DMS114 treated with DMSO at 0.1 percent for 48 hours (cell line): ENCODE measurements at regions not wholly inside any gene's neighbourhood (a gene's known extent, or its start where the extent isn't known, plus 50 kb on each side); places are given as distances from the start of the nearest gene placed in this dataset.
"Not testable (repeated sequence)": the region's sequence is repeated elsewhere in the genome, so short reads cannot be mapped to it uniquely, and the experiment has no call there.

Experiments
- DNase-seq: peaks from one replicate; lab custom pipeline; 2025; ENCODE audit not compliant: unreplicated experiment; lab: John Stamatoyannopoulos, UW

DNA sequence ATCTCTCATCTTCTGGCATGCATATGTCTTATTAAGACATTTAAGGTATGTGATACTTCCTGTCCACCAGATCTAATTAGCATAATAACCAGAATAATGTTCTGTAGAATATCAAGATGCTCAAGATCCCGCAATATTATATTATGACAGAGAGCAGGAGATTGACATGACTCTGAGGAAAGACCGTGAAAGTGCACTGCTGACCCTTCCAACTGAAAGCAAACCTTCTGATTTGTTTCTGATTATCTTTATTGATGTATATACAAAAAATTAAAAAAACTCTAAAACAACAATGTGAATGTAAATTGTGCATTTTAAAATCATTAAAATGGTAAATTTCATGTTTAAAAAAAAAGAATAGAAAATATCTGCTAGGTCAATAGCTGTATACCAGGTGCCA is 184.4 kb upstream of the TMEM45B start:
- no peak for DNase-seq

- DNase-seq = no peak
Observed at GRCh38 chr11:129636926-129637325, 178.7 kb upstream of the TMEM45B start.

- DNase-seq = no peak
Observed at GRCh38 chr11:129637473-129637872, 178.2 kb upstream of the TMEM45B start.

GRCh38 chr11:129637983-129638776 is 177.5 kb upstream of the TMEM45B start:
- DNase-seq = no peak

DNA sequence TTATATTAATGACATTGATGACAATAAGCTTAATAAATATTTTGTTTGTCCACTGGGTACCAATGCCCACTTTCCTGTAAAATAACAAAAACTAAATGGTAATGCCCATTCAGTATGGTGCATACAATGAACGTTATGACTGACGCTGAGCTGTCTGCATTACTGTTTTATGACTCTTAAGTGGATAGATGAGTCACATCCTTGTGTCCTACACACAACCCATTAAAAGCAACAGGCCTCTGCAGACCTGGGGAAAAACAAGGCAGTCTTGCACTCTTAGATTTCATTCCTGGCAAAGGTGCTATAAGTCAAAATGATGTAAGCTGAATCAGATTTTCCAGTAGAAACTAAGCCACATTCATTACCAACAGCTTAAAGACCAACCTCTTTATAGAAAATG is 176.3 kb upstream of the TMEM45B start:
- no peak for DNase-seq

- DNase-seq = no peak
Observed at GRCh38 chr11:129640671-129641070, 175.0 kb upstream of the TMEM45B start.

GRCh38 chr11:129643031-129643721 is 172.5 kb upstream of the TMEM45B start:
- DNase-seq = no peak

DNA sequence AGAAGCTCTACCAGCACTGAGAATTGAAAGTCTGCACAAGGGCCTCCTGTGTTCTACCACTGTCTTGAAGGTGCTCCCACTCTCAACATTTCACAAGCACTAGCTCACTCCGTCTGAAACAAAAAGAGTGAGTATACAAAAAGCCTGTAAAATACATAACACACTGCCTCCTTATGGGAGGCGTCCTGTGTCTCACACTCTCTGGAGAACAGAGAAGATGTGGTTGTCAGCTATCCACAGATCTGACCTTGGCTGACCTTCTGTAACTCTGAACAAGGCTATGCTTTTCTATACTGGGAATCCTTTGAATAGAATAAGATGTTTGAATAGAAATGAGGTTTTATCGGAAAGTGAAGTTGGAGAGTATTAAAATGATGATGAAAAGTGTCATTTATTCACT is 171.3 kb upstream of the TMEM45B start:
- DNase-seq = no peak

GRCh38 chr11:129645943-129646342 is 169.7 kb upstream of the TMEM45B start:
- DNase-seq = no peak

- DNase-seq = not testable (repeated sequence)
Observed at GRCh38 chr11:129650044-129650443, 165.6 kb upstream of the TMEM45B start.

DNA sequence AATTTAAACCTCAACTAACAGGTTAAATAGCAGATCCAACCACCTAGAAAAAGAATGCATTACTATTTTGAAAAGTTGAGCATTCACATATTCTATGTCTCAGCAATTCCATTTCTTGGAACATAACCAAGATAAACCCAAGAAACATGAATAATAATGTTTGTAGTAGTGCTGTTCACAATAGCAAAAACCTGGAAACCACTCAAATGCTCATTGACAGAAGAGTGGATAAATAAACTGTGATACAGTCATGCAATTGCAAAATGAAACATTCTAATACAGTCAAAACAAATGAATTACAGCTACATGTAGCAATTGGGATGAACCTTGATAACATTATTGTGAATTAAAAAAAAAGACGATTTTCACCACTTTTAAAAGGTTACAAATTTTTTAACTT is 162.8 kb upstream of the TMEM45B start:
- DNase-seq = no peak

DNA sequence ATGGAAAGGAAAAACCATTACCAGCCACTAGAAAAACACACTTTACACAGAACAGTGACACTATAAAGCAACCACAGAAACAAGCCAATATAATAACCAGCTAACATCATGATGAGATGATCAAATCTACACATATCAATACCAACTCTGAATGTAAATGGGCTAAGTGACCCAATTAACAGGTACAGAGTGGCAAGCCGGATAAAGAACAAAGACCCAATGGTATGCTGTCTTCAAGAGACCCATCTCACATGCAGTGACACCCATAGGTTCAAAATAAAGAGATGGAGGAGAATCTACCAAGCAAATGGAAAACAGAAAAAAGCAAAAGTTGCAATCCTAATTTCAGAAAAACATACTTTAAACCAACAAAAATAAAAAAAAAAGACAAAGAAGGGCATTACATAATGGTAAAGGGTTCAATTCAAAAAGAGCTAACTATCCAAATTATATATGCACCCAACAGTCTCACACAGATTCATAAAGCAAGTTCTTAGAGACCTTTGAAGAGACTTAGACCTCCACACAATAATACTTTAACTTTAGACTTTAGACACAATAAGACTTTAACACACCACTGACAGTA is 160.3 kb upstream of the TMEM45B start:
- no peak for DNase-seq

DNA sequence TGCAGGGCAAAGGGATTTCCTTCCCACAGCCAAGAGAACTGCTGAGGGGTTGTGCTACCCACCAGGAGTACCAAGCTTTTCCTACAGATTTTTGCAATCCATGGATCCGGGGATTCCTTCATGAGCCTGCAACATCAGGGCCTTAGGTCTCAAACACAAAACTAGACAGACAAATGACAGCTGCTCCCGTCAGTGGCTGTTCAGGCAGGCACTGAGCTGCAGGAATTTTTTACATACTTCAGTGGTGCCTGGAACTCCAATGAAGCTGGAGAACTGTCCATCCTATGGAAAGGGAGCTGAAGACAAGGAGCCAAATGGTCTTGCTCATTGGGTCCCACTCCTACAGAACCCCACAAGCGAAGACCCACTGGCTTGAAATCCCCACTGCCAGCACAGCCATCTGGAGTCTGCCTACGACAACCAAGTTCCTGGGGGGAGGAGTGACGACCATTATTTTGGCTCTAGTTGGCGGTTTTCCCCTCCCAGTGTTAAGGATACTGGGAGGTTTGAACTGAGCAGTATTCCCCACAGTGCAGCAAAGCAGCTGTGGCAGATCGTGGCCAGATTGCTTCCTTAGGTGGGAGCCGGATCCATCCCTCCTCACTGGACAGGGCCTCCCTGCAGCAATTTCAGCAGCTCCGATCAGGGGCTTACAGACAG is 157.7 kb upstream of the TMEM45B start:
- DNase-seq = no peak

DNA sequence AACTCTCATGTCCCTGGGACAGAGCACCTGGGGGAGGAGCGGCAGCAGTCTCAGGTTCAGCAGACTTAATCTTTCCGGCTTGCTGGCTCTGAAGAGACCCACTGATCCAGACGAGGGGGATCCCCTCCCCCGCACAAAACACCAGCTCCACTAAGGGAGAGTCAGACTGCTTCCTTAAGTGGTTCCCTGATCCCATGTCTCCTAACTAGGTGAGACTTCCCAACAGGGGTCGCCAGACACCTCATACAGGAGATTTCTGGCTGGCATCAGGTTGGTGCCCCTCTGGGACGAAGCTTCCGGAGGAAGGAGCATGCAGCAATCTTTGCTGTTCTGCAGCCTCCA is 157.2 kb upstream of the TMEM45B start:
- DNase-seq = no peak

GRCh38 chr11:129680907-129681306 is 134.7 kb upstream of the TMEM45B start:
- no peak for DNase-seq

- no peak for DNase-seq
Observed at GRCh38 chr11:129681344-129682114, 134.1 kb upstream of the TMEM45B start.

DNA sequence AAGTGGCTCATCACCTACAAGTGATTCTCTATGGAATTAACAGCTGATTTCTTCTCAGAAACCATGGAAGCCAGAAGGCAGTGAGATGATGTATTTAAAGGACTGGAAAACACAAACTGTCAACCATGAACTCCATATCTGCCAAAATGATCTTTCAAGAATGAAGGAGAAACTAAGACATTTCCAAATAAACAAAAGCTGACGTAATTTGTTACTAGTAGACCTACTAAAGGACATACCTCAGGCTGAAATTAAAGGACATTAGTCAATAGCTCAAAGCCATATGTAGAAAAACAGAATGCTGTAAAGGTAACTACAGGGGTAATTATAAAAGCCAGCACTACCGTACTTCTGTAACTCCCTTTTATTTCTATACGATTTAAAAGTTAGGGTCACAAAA is 129.4 kb upstream of the TMEM45B start:
- DNase-seq = no peak

DNA sequence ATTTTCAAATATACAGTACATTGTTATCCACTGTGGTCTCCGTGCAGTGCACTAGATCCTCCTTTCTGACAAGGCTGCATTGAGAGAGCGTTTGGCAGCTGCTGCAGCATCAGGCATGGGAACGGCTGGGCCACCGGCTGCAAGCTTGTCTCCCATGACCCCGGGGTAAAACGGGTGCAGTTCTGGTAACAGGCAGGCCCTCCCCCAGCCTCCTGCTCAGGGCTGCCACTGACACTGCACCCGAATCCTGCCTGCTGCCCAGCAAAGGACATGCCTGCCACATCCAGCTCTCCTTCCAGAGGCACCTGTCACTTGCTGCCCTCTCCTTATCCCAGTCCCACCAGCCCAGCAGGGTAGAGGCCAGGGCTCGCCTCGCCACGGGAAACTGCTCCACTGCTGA is 124.5 kb upstream of the TMEM45B start:
- no peak for DNase-seq

DNA sequence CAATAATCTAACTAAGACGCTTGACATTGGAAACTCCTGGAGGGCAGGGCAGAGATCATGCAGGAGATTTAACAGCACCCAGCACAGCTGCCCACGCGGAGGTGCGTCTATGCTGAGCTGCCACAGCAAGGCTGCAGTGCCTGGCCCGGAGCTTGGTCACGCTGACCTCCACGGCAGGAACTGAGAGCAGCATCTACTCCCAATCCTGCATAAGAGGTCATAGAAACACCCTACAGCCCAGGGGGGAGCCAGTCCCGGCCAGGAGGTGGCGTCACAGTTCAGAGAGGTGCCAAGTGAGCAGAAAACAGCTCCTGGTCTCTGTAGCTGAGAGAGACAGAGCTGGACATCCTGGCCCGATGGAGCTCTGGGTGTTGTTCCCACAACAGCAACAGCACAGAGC is 121.1 kb upstream of the TMEM45B start:
- DNase-seq = no peak

DNA sequence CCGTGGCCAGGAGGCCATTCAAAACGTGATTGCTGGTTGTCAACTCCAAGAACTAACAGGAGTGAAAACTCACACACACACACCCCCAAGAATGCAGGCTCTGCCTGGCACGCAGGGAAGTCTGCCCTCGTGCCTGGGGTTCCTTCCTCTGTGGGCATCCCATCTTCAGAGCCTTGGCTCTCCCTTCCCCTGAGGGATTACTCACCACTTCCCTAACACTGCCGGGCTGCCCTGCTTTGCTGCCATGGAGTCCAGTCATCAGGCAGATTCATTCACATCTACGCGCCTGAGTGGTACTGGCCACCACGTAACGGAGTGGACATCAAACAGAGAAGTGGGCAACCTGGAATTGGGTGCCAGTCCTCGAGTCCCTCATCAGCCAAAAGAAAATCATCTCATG is 120.7 kb upstream of the TMEM45B start:
- DNase-seq = no peak
